Renal cortex interstitium (tissue), 11 donors: ENCODE measurements at regions not wholly inside any gene's neighbourhood (a gene's known extent, or its start where the extent isn't known, plus 50 kb on each side); places are given as distances from the start of the nearest gene placed in this dataset.
"Not testable (repeated sequence)": the region's sequence is repeated elsewhere in the genome, so short reads cannot be mapped to it uniquely, and the experiment has no call there.

Experiments used
- DNase-seq, 11 donors: peaks; one replicate each; pipeline ENCODE4 v3.0.0-alpha.2; 2013; ENCODE audit warnings: low read depth in 9 of 11, low spot score in 4 of 11; ENCODE audit errors: extremely low read depth in 1 of 11

GRCh38 chr15:23750179-23750578, 63.1 kb upstream of the NDN start:
- DNase-seq, result peak in 1 of 11 donors; percentile 1

GRCh38 chr15:23750776-23751175, 63.7 kb upstream of the NDN start:
- no peak for DNase-seq

- DNase-seq, result no peak
These were observed 66.1 kb upstream of the NDN start for GRCh38 chr15:23753248-23753647.

- no peak for DNase-seq
These were observed 71.8 kb upstream of the NDN start for GRCh38 chr15:23758891-23759290.

- no peak for DNase-seq
These were observed 72.9 kb upstream of the NDN start for GRCh38 chr15:23760024-23760423.

- DNase-seq, result no peak
These were observed 74.3 kb upstream of the NDN start for GRCh38 chr15:23761386-23761785.

GRCh38 chr15:23762026-23762425, 74.9 kb upstream of the NDN start:
- DNase-seq, result no peak

- DNase-seq, result no peak
These were observed 75.9 kb upstream of the NDN start for GRCh38 chr15:23763021-23763420.

GRCh38 chr15:23764306-23764705, 77.2 kb upstream of the NDN start:
- DNase-seq, result no peak

- DNase-seq, result no peak
These were observed 77.6 kb upstream of the NDN start for GRCh38 chr15:23764716-23765115.

- DNase-seq, result not testable (repeated sequence)
These were observed 79.7 kb upstream of the NDN start for GRCh38 chr15:23766779-23767178.

- no peak for DNase-seq
These were observed 86.0 kb upstream of the NDN start for GRCh38 chr15:23773093-23773492.

- no peak for DNase-seq
These were observed 100.4 kb upstream of the NDN start for GRCh38 chr15:23787346-23788105.

- DNase-seq, result no peak
These were observed 106.1 kb upstream of the NDN start for GRCh38 chr15:23793191-23793680.

GRCh38 chr15:23797747-23798446, 110.8 kb upstream of the NDN start:
- peak in 9 of 11 donors; percentile 2 to 27 (median 13) for DNase-seq

- DNase-seq, result no peak
These were observed 114.8 kb upstream of the NDN start for GRCh38 chr15:23801881-23802280.

GRCh38 chr15:23802896-23803435, 115.9 kb upstream of the NDN start:
- not testable (repeated sequence) for DNase-seq

- DNase-seq, result no peak
These were observed 119.9 kb upstream of the NDN start for GRCh38 chr15:23806980-23807379.

- no peak for DNase-seq
These were observed 136.4 kb upstream of the NDN start for GRCh38 chr15:23823508-23823907.

GRCh38 chr15:23828786-23829185, 141.7 kb upstream of the NDN start:
- no peak for DNase-seq
